Uterus (tissue), 3 donors: ENCODE measurements at regions not wholly inside any gene's neighbourhood (a gene's known extent, or its start where the extent isn't known, plus 50 kb on each side); places are given as distances from the start of the nearest gene placed in this dataset.

Experiments
- DNase-seq, 2 donors: peaks; one replicate each; pipeline ENCODE4 v3.0.0-alpha.2; 2019 to 2020
- H3K27ac ChIP-seq, 2 donors: fragments of 200-600 bp; sonication (generic); 1 replicate in 1 of 2; 2 replicates in 1 of 2; pipeline ENCODE4 v1.5.1; 2016 to 2018
- H3K27me3 ChIP-seq, 2 donors: fragments of 200-600 bp; sonication (generic); one replicate each; pipeline ENCODE4 v1.5.1; 2018 to 2019; ENCODE audit warnings: control low read depth in 1 of 2
- H3K36me3 ChIP-seq, 2 donors: fragments of 200-600 bp; sonication (generic); one replicate each; pipeline ENCODE4 v1.5.1; 2019; ENCODE audit warnings: control low read depth in 1 of 2
- H3K4me1 ChIP-seq, 2 donors: fragments of 200-600 bp; sonication (generic); one replicate each; pipeline ENCODE4 v1.5.1; 2018 to 2019; ENCODE audit warnings: control low read depth in 1 of 2
- H3K4me3 ChIP-seq, 2 donors: fragments of 200-600 bp; sonication (generic); 1 replicate in 1 of 2; 2 replicates in 1 of 2; pipeline ENCODE4 v1.5.1; 2018 to 2019; ENCODE audit warnings: mild to moderate bottlenecking in 1 of 2
- H3K9me3 ChIP-seq, 2 donors: fragments of 200-600 bp; sonication (generic); one replicate each; pipeline ENCODE4 v1.5.1; 2019; ENCODE audit warnings: control low read depth in 1 of 2
- CTCF ChIP-seq, 4 experiments: fragments of 200-600 bp in 2 of 4; fragments of 450-650 bp in 2 of 4; sonication (generic) in 2 of 4; IDR thresholded peaks; one replicate each; pipeline ENCODE4 v1.5.1; 2016 to 2019; ENCODE audit warnings: antibody characterized with exemption in 4 of 4, mild to moderate bottlenecking in 2 of 4, moderate library complexity in 1 of 4
- POLR2A ChIP-seq, 2 donors: fragments of 450-650 bp; IDR thresholded peaks; one replicate each; pipeline ENCODE4 v1.6.1; 2016; ENCODE audit warnings: antibody characterized with exemption in 2 of 2, mild to moderate bottlenecking in 1 of 2, moderate library complexity in 1 of 2
- intact Hi-C: fragments of 100-400 bp; cut with DNase I; formaldehyde crosslinking; loops from one replicate; pipeline ENCODE4 v1.15.1; 2023; ENCODE audit warnings: low total_unique reads
- donor health status: DM: yes; HTN: yes; CAD: no.

- no peak for TF ChIP-seq POLR2A (IDR thresholded peaks at IDR 0.05)
- TF ChIP-seq CTCF (IDR thresholded peaks at IDR 0.05) = no peak
- Histone ChIP-seq H3K27ac (no peak overlapping the region), H3K4me3 (no peak overlapping the region), H3K27me3 (no peaks in the 10 kb centered on the region), H3K4me1 (no peaks in the 10 kb centered on the region), H3K36me3 (no peaks in the 10 kb centered on the region), H3K9me3 (no peaks in the 10 kb centered on the region)
- intact Hi-C loops = no loop called here
- DNase-seq = no peak
Measured at GRCh38 chr1:13918862-13919261, 218.9 kb downstream of the PRDM2 start.

DNA sequence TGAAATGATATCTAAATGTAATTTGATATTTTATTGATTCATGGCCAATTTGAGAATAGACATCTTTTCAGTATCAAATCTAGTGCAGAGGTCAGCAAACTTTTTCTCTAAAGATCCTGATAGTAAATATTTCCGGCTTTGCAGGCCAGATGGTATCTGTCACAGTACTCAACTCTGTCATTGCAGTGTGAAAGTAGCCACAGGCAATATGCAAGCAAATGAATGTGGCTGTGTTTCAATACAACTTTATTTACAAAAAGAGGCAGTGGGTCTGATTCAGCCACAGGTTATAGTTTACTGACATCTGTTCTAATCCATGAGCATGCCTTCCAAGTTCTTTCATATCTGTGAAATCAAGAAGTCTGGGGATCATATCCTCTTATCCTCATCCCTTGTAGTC is 221.2 kb downstream of the PRDM2 start:
- Histone ChIP-seq H3K9me3 (no peaks in the 10 kb centered on the region), H3K4me1 (no peaks in the 10 kb centered on the region), H3K36me3 (no peaks in the 10 kb centered on the region), H3K27ac (no peak overlapping the region), H3K4me3 (no peak overlapping the region), H3K27me3 (no peaks in the 10 kb centered on the region)
- intact Hi-C loops = no loop called here
- TF ChIP-seq CTCF (IDR thresholded peaks at IDR 0.05) = no peak
- TF ChIP-seq POLR2A (IDR thresholded peaks at IDR 0.05) = no peak
- DNase-seq = no peak

DNA sequence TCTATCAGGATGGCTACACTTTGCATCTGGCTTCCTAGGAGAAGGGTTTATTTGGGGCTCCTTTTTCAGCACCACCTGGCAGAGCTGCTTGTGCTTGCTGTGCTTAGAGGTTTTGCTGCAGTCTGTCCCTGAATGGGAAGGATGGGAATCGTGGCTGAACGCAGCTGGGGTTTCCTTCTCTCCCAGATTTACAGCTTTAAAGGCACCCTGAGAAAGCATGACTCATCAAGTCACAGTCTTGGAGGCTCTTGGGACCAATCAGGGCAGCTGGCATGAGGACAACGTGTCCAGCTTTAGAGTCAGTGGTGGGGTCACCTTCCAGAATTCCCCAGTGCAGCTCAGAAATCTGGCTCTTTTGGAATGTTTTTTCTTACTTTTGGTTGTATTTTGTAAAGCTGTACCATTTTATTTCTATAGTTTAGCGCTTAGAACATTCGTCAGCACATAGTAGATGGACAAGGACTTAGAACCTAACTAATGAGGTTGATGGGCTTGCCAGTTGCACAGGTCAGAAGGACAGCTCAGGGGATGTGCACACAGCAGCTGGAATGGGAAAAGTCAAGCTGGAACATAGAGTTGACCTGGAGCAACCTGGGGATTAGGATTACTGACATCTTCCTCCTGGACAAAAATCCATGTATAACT is 222.6 kb downstream of the PRDM2 start:
- intact Hi-C loops = no loop called here
- no peaks in the 10 kb centered on the region for H3K9me3 ChIP-seq
- no peak overlapping the region for H3K27ac ChIP-seq
- no peak for TF ChIP-seq CTCF (IDR thresholded peaks at IDR 0.05)
- TF ChIP-seq POLR2A (IDR thresholded peaks at IDR 0.05) = no peak
- no peaks in the 10 kb centered on the region for H3K27me3 ChIP-seq
- H3K4me3 ChIP-seq = no peak overlapping the region
- H3K4me1 ChIP-seq = no peaks in the 10 kb centered on the region
- DNase-seq = no peak
- no peaks in the 10 kb centered on the region for H3K36me3 ChIP-seq

- H3K36me3 ChIP-seq = no peaks in the 10 kb centered on the region
- H3K4me3 ChIP-seq = no peak overlapping the region
- DNase-seq = no peak
- no peaks in the 10 kb centered on the region for H3K9me3 ChIP-seq
- H3K4me1 ChIP-seq = no peaks in the 10 kb centered on the region
- no peaks in the 10 kb centered on the region for H3K27me3 ChIP-seq
- intact Hi-C loops = no loop called here
- H3K27ac ChIP-seq = no peak overlapping the region
- TF ChIP-seq CTCF (IDR thresholded peaks at IDR 0.05) (no peak), POLR2A (IDR thresholded peaks at IDR 0.05) (no peak)
Measured at GRCh38 chr1:13926556-13926955, 226.6 kb downstream of the PRDM2 start.

DNA sequence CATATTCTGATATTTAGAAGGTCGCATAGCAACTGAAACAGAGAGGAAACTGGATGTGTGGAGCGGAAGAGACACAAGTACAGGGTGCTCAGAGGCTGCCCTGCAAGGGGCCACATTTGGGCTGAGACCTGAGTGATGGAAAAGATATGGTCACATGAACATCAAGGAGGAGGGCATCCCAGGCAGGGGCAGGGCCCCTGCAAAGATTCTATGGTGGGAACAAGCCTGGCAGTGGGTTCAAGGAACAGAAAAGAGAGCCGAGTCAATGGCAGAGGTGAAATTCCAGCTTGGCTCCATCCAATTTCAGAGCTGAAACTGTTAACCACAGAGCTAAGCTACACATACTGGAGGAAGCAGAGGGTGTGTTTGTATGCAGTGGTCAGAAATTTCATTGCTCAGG is 227.7 kb downstream of the PRDM2 start:
- H3K9me3 ChIP-seq = no peaks in the 10 kb centered on the region
- no peaks in the 10 kb centered on the region for H3K36me3 ChIP-seq
- no peaks in the 10 kb centered on the region for H3K4me1 ChIP-seq
- H3K27ac ChIP-seq = no peak overlapping the region
- H3K4me3 ChIP-seq = no peak overlapping the region
- DNase-seq = no peak
- intact Hi-C loops = no loop called here
- no peaks in the 10 kb centered on the region for H3K27me3 ChIP-seq
- TF ChIP-seq CTCF (IDR thresholded peaks at IDR 0.05) = no peak
- no peak for TF ChIP-seq POLR2A (IDR thresholded peaks at IDR 0.05)
